NCI-H446 treated with DMSO at 0.1 percent for 48 hours (cell line): ENCODE measurements at regions not wholly inside any gene's neighbourhood (a gene's known extent, or its start where the extent isn't known, plus 50 kb on each side); places are given as distances from the start of the nearest gene placed in this dataset.
"Not testable (repeated sequence)": the region's sequence is repeated elsewhere in the genome, so short reads cannot be mapped to it uniquely, and the experiment has no call there.

Source experiments
- DNase-seq: peaks from one replicate; lab custom pipeline; 2025; lab: John Stamatoyannopoulos, UW

DNA sequence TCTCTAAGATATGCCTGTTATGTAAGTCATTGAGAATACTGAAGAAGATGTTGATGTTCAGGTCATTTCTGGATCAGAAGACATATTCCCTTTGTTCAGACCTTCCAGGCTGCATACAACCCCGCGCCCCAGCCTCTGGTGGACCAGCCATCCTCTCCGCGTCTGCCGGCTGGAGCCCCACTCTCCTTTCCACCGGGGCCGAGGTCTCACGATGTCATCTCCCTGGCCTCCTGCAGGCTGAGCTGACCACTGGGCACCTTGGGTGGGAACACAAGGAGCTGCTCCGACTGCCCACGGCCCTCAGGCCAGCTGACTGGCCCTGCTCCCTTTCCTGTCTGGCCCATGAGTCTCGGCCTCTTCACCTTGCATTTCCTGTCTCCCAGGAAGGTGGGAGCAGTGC is 124.6 kb downstream of the SHANK2 start:
- no peak for DNase-seq

DNA sequence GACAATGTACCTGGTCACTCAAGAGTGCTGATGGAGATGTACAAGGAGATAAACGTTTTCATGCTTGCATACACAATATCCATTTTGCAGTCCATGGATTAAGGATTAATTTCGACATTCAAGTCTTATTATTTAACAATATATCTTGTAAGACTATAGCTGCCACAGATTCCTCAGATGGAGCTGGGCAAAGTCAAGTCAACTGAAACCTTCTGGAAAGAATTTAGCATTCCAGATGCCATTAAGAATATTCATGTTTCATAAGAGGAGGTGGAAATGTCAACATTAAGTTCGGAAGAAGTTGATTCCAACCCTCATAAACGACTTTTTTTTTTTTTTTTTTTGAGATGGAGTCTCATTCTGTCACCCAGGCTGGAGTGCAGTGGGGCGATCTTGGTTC is 126.0 kb downstream of the SHANK2 start:
- DNase-seq: not testable (repeated sequence)

DNA sequence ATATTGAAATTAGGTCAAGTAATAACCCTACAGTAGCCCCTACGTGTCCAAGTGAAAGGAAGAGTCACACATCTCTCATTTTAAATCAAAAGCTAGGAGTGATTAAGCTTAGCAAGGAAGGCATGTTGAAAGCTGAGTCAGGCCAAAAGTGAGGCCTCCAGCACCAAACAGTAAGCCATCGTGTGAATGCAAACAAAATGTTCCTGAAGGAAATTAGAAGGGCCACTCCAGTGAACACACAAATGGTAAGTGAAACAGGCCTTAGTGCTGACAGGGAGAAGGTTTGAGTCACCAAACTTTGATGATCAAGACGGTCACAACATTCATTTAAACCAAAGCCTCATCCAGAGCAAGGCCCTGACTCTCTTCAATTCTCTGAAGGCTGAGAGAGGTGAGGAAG is 127.2 kb downstream of the SHANK2 start:
- no peak for DNase-seq

- no peak for DNase-seq
Measured at GRCh38 chr11:71124127-71124526, 128.2 kb downstream of the SHANK2 start.

DNA sequence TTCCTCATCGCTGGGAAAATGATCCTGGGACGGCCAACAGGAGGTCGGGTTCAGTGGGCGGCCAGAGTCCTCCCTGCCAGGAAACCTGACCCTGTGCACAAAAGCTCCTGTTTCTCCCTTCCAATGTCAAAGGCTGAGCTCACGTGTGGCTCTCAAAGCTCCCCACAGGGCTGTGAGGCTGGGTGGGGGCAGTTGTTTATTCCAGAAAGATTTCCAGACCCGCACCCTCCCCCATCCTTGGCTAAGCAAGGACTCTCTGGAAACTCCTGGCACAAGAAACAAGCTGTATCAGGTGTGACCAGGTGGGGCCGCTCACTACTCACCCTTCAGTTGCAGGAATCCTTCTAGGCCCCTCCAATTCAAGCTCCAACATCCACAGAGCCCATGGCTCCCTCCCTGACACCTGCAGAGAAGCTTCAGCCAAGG is 131.9 kb downstream of the SHANK2 start:
- DNase-seq: no peak

DNA sequence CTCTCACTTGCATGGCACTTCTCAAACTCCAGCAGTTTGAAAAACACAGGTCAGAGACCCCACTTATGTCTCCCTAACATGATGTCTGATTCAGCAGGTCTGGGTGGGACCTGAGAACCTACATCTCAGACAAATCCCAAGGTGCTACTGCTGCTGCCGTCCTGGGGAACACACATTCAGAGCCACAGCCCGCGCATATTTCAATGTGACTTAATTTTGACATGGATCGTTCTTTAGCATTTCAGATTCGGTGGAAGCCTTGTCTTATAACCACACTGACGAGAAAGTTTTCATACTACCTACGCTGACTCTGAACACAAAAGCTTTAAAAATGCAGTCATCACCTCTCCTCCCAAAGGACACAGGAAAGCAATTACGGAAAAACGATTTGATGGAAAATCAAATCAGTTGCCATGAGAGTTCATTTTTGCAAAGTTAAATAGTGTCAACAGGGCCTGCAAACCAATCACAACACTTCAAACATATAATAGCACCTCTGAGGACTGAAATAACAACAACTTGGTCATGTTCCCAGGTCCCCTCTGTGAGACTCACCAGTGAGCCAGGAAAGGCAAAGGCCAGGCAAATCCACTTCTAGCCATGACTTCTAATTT is 132.6 kb downstream of the SHANK2 start:
- DNase-seq: no peak

- no peak for DNase-seq
Measured at GRCh38 chr11:71118671-71119250, 133.6 kb downstream of the SHANK2 start.

DNA sequence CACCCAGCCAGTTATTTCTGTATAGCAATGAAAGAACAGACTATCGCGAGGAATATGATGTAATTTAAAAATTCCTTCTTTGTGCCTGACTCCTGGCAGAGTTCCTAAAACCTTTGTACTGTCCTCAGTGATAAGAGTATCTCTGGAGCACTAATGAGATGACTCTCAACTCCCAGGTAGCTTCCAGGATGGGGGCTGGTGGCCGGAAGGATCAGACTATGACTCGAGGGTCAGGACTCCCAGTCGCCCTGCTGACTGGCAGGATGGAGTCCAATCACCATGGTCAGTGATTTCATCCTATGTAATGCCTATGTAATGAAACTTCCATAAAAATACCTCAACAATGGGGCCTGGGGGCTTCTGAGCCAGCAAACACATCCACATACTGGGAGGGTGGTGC is 135.1 kb downstream of the SHANK2 start:
- DNase-seq: no peak

- DNase-seq: no peak
Measured at GRCh38 chr11:71116693-71117040, 135.7 kb downstream of the SHANK2 start.

GRCh38 chr11:71115770-71116692 is 136.3 kb downstream of the SHANK2 start:
- DNase-seq: no peak

DNA sequence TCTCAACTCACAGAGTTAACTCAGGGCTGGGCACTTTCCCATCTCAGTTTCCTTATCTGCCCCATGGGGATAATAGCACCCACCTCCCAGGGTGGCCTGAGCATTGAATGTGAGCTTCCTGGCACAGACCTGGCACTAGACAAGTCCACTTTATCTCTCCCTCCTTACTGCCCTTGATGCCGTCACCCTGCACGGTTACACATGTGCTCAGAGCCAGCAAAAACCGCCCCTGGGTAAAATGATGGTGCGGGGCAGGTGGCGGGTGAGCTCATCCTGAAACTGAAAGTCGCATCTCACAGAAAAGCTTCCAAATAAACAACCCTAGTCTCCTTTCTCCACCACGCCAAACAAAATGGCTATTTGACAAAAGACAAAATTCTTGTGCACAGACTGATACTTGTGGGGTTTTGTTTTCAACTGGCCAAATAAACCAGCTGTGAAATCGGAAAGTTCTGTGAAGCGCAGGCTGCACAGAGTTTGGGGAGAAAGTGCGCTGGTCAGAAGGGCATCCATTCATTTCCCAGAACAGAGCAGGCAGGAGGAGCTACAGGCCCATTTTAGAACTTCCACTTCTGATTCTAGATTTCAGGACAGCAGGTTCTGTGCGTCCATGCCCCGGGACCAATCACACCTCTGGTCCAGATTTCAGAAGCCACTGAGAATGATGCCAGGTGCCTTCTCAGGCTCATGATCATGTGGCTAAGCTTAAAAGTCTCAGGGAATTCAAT is 138.1 kb downstream of the SHANK2 start:
- no peak for DNase-seq

- no peak for DNase-seq
Measured at GRCh38 chr11:71112990-71113389, 139.4 kb downstream of the SHANK2 start.

DNA sequence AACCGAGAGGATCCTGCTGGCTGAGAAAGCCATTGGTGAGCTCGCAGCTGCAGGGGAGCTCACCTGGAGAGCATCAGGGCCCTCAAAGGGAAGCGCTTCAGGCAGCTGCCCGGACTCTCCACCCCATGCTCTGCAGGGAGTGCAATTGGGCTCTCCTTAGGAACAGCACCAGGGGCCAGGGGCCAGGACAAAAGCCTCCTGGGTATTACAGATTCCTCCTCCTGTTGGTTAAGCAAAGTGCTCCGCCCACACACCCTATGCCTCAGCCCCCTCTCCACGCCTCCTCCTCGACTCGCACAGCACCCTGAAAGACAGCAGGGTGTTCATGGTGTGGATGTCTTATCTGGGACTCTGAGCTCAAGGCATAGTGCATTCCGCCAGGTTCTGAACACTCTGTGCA is 139.9 kb downstream of the SHANK2 start:
- no peak for DNase-seq

- DNase-seq: no peak
Measured at GRCh38 chr11:71109586-71109985, 142.8 kb downstream of the SHANK2 start.

DNA sequence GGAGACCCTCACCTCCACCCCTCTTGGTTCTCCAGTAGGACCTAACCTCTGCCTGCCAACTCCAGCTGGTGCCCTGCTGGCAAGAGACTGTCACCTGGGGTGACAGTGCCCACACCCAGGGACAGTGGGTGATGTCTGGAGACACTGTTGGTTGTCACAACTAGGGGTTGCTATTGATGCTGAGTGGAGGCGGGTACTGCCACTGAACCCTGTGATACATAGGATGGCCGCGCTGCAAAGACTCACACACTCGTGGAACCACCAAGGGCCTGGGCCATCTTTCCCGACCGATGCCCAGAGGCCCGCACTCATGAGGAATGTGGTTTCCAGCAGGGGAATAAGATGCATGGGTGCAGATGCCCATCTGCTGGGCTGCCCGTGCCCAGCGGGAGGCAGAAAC is 143.2 kb downstream of the SHANK2 start:
- no peak for DNase-seq

DNA sequence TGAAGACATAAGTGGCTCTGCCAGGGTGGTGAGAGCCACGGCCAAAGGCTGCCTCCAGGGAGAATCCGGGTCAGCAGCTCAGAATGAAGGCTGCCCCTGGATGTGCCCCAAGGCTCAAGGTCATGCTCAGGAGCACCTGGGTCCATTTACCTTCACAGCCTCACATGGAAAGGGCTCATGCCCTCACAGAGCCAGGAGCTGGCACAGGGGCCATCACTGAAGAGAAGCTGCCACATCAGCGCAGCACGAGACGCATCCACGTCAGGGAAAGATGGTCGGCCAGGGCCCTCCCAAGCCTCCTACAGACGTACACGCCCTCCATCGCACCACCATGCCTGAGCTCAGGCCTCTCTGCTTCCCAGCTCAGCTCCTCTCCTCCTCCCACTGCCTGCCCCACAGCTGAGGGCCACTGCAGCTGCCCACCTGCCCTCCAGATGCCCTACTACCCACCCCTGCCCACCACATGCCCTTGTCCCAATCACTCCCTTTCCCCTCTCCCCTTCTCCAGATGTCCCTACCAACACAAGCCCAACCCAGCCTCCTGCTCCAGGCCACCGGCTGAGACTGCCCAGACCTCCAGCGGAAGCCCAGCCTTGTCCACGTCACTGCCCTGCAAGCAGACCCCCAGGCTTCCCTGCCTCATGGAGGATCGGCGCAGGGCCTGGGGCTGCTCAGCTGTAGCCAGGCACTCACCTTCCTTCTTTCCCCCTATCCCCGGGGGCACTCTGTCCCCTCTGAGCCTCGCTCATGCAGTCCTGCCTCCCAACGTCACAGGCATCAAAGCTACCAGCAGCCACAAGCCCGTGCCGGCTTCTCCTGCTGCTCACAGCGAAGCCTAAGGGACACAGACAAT is 144.1 kb downstream of the SHANK2 start:
- no peak for DNase-seq

DNA sequence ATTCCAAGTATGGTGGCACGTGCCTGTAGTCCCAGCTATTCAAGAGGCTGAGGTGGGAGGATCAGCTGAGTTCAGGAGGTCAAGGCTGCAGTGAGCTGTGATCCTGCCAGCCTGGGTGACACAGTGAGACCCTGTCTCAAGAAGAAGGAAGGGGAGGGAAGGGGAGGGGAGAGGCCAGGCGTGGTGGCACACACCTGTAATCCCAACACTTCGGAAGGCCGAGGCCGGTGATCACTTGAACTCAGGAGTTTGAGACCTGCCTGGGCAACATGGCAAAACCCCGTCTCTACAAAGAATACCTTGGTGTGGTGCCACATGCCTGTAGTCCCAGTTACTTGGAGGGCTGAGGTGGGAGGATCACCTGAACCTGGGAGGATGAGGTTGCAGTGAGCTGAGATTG is 145.7 kb downstream of the SHANK2 start:
- no peak for DNase-seq

DNA sequence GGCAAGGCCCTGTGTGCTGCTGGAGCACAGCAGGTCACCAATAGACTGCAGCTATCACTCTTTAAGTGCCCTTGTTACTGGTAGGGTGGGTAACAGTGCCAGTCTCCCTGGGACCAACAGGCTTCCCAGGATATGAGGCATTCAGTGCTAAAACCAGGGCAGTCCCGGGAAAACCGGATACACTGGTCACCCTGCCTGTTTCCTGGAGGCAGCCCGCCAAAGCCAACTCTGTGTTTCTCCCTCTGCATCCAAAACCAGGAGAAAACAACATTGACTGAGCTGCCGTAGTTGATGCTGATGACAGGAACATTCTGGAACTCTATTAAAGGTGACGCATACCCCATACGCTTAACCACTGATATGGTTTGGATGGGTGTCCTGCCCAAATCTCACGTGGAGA is 149.1 kb downstream of the SHANK2 start:
- no peak for DNase-seq

- DNase-seq: no peak
Measured at GRCh38 chr11:71102251-71102995, 150.0 kb downstream of the SHANK2 start.

DNA sequence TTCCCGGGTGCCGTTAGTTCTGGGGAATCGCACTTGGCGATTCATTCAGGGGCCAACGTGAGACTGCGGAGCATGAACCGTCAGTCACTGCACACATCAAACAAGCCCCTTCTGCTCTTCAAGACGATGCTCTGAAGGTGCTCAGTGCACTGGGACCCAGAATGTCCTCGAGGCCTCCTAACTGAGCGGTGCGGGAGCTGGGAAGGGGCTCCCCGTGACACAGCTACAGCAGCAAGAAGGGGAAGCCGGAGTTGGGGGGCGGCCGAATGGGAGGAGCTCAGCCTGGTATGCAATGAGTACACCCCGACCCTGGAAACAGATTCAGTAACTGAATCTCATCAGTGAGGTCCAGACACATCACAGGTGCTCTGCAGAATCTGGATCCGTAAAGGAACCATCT is 150.8 kb downstream of the SHANK2 start:
- DNase-seq: no peak

- DNase-seq: no peak
Measured at GRCh38 chr11:71101046-71101445, 151.3 kb downstream of the SHANK2 start.
